ENCODE measurements at regions not wholly inside any gene's neighbourhood (a gene's known extent, or its start where the extent isn't known, plus 50 kb on each side); places are given as distances from the start of the nearest gene placed in this dataset.

- no peaks in the 10 kb centered on the region for H3K4me1 ChIP-seq (ENCODE audit: low read depth, poor library complexity, severe bottlenecking)
- H3K27me3 ChIP-seq (ENCODE audit: insufficient read depth, low read depth) = no peaks in the 10 kb centered on the region
- no peaks in the 10 kb centered on the region for H3K36me3 ChIP-seq (ENCODE audit: insufficient read depth)
- H2AFZ ChIP-seq (ENCODE audit: low read depth) = no peak overlapping the region
- H3K79me2 ChIP-seq (ENCODE audit: insufficient read depth, low read depth) = no peaks in the 10 kb centered on the region
- no peak overlapping the region for H3K27ac ChIP-seq
- no peak overlapping the region for H3K9ac ChIP-seq
- TF ChIP-seq CTCF (conservative IDR thresholded peaks at IDR 0.05; ENCODE audit: low read depth, low read length) = no peak
- no peak overlapping the region for H3K4me3 ChIP-seq (IDR thresholded peaks at IDR 0.05; ENCODE audit: insufficient read depth, low read depth, low read length)
- no peaks in the 10 kb centered on the region for H4K20me1 ChIP-seq (ENCODE audit: insufficient read depth)
- no peak overlapping the region for H3K4me2 ChIP-seq
Measured at GRCh38 chr3:25036633-25037032, 391.4 kb upstream of the RARB start.

- no peaks in the 10 kb centered on the region for H4K20me1 ChIP-seq (ENCODE audit: insufficient read depth)
Measured at GRCh38 chr3:25037049-25037547, 391.0 kb upstream of the RARB start.

GRCh38 chr3:25038271-25038670 is 389.8 kb upstream of the RARB start:
- H2AFZ ChIP-seq (ENCODE audit: low read depth) = no peak overlapping the region
- H3K27me3 ChIP-seq (ENCODE audit: insufficient read depth, low read depth) = no peaks in the 10 kb centered on the region
- H4K20me1 ChIP-seq (ENCODE audit: insufficient read depth) = no peaks in the 10 kb centered on the region
- TF ChIP-seq CTCF (conservative IDR thresholded peaks at IDR 0.05; ENCODE audit: low read depth, low read length) = no peak
- H3K36me3 ChIP-seq (ENCODE audit: insufficient read depth) = no peaks in the 10 kb centered on the region
- H3K27ac ChIP-seq = no peak overlapping the region
- H3K4me1 ChIP-seq (ENCODE audit: low read depth, poor library complexity, severe bottlenecking) = no peaks in the 10 kb centered on the region
- H3K4me2 ChIP-seq = no peak overlapping the region
- H3K4me3 ChIP-seq (IDR thresholded peaks at IDR 0.05; ENCODE audit: insufficient read depth, low read depth, low read length) = no peak overlapping the region
- no peaks in the 10 kb centered on the region for H3K79me2 ChIP-seq (ENCODE audit: insufficient read depth, low read depth)
- no peak overlapping the region for H3K9ac ChIP-seq

More at GRCh38 chr3:25037049-25037547, 391.0 kb upstream of the RARB start:
- Histone ChIP-seq H3K79me2 (ENCODE audit: insufficient read depth, low read depth) (no peaks in the 10 kb centered on the region), H3K36me3 (ENCODE audit: insufficient read depth) (no peaks in the 10 kb centered on the region), H3K9ac (no peak overlapping the region), H3K27ac (no peak overlapping the region), H3K4me1 (ENCODE audit: low read depth, poor library complexity, severe bottlenecking) (no peaks in the 10 kb centered on the region), H2AFZ (ENCODE audit: low read depth) (no peak overlapping the region), H3K27me3 (ENCODE audit: insufficient read depth, low read depth) (no peaks in the 10 kb centered on the region), H3K4me3 (IDR thresholded peaks at IDR 0.05; ENCODE audit: insufficient read depth, low read depth, low read length) (no peak overlapping the region), H3K4me2 (no peak overlapping the region)
- no peak for TF ChIP-seq CTCF (conservative IDR thresholded peaks at IDR 0.05; ENCODE audit: low read depth, low read length)

- Histone ChIP-seq H2AFZ (ENCODE audit: low read depth) (no peak overlapping the region), H3K4me1 (ENCODE audit: low read depth, poor library complexity, severe bottlenecking) (no peaks in the 10 kb centered on the region), H3K4me2 (no peak overlapping the region), H4K20me1 (ENCODE audit: insufficient read depth) (no peaks in the 10 kb centered on the region), H3K79me2 (ENCODE audit: insufficient read depth, low read depth) (no peaks in the 10 kb centered on the region), H3K36me3 (ENCODE audit: insufficient read depth) (no peaks in the 10 kb centered on the region), H3K27ac (no peak overlapping the region), H3K27me3 (ENCODE audit: insufficient read depth, low read depth) (no peaks in the 10 kb centered on the region), H3K4me3 (IDR thresholded peaks at IDR 0.05; ENCODE audit: insufficient read depth, low read depth, low read length) (no peak overlapping the region), H3K9ac (no peak overlapping the region)
- no peak for TF ChIP-seq CTCF (conservative IDR thresholded peaks at IDR 0.05; ENCODE audit: low read depth, low read length)
Measured at GRCh38 chr3:25038922-25039321, 389.1 kb upstream of the RARB start.

Data from KMS-11 (cell line).